ENCODE measurements at regions not wholly inside any gene's neighbourhood (a gene's known extent, or its start where the extent isn't known, plus 50 kb on each side); places are given as distances from the start of the nearest gene placed in this dataset.

- TF ChIP-seq SOX5 (CRISPR knock-in tag; IDR thresholded peaks at IDR 0.05; ENCODE audit: borderline replicate concordance) (peak; percentile 56; the same call in 1 of the 2 replicates), ZNF318 (CRISPR knock-in tag; IDR thresholded peaks at IDR 0.05) (no peak), TFE3 (CRISPR knock-in tag; IDR thresholded peaks at IDR 0.05) (no peak), SOX13 (IDR thresholded peaks at IDR 0.05) (no peak), SOX13 (CRISPR knock-in tag; conservative IDR thresholded peaks at IDR 0.05 in 1 of 2, IDR thresholded peaks at IDR 0.05 in 1 of 2) (peak in 1 of 2 experiments; percentile 77; a peak in 2 of 4 replicates), SMYD3 (CRISPR knock-in tag; IDR thresholded peaks at IDR 0.05) (0 out of 2 replicates have a peak, but pooled peaks have one; percentile 37), HINFP (CRISPR knock-in tag; IDR thresholded peaks at IDR 0.05; ENCODE audit: low read depth) (no peak), FOXP4 (CRISPR knock-in tag; IDR thresholded peaks at IDR 0.05) (peak; percentile 78), ZBTB4 (CRISPR knock-in tag; IDR thresholded peaks at IDR 0.05; ENCODE audit: borderline replicate concordance) (no peak), FOSL2 (CRISPR knock-in tag; IDR thresholded peaks at IDR 0.05) (peak; percentile 86), TCF7 (IDR thresholded peaks at IDR 0.05; ENCODE audit: low read depth) (peak; percentile 47; the same call in 1 of the 2 replicates)
Measured at GRCh38 chr4:186781032-186781917, 57.6 kb upstream of the FAT1 start (continued).
